IMR-90 (cell line): ENCODE measurements at regions not wholly inside any gene's neighbourhood (a gene's known extent, or its start where the extent isn't known, plus 50 kb on each side); places are given as distances from the start of the nearest gene placed in this dataset.

ENCODE experiments used
- ATAC-seq: fragments of 200-7000 bp; cut with Tn5 transposase; 2 replicates; pipeline ENCODE4 v1.9.1; 2020; ENCODE audit warnings: low read depth, mild to moderate bottlenecking, moderate library complexity
- BruUV-seq: library from RNA; stranded (reverse); fragments of 400-500 nt; replicated peaks from 2 replicates; lab custom pipeline; 2021; lab: Mats Ljungman, UMichigan
- CTCF ChIA-PET: fragments of 300-600 bp; formaldehyde crosslinking; extraction: SDS; loops from one replicate; lab custom pipeline; 2021; ENCODE audit warnings: antibody characterized with exemption; lab: Yijun Ruan, JAX
- POLR2A ChIA-PET: fragments of 300-600 bp; sonication (Branson Sonifier 250); formaldehyde crosslinking; loops from one replicate; lab custom pipeline; 2022; ENCODE audit warnings: antibody characterized with exemption; ENCODE audit not compliant: unreplicated experiment; lab: Charles Lee
- DNase-seq: peaks from one replicate; pipeline ENCODE4 v3.0.0; 2013
- H2AFZ ChIP-seq: replicated peaks from 2 replicates; pipeline ENCODE3; 2013; ENCODE audit warnings: low read length, mild to moderate bottlenecking; ENCODE audit not compliant: poor library complexity
- H2AK5ac ChIP-seq: 2 replicates; pipeline ENCODE4 v1.6.1; 2013; ENCODE audit warnings: low read depth, low read length, inconsistent platforms
- H2AK9ac ChIP-seq: replicated peaks from 2 replicates; pipeline ENCODE3; 2013; ENCODE audit warnings: mild to moderate bottlenecking, low read depth, low read length, moderate library complexity; ENCODE audit not compliant: poor library complexity
- H2BK120ac ChIP-seq: 2 replicates; pipeline ENCODE4 v1.6.1; 2013; ENCODE audit warnings: low read depth, low read length, inconsistent platforms
- H2BK15ac ChIP-seq: 3 replicates; pipeline ENCODE4 v1.6.1; 2013; ENCODE audit warnings: low read depth, low read length, inconsistent platforms
- H2BK20ac ChIP-seq: 2 replicates; pipeline ENCODE4 v1.6.1; 2013; ENCODE audit warnings: low read depth, mild to moderate bottlenecking, inconsistent platforms, low read length, moderate library complexity
- H2BK5ac ChIP-seq: 2 replicates; pipeline ENCODE4 v1.6.1; 2013; ENCODE audit warnings: mild to moderate bottlenecking, low read depth, low read length, inconsistent platforms; ENCODE audit not compliant: poor library complexity, severe bottlenecking
- H3K14ac ChIP-seq: replicated peaks from 2 replicates; pipeline ENCODE4 v1.6.1; 2013; ENCODE audit warnings: low read depth, low read length, inconsistent platforms
- H3K18ac ChIP-seq: 2 replicates; pipeline ENCODE4 v1.6.1; 2013; ENCODE audit warnings: low read depth, low read length, control low read depth
- H3K23ac ChIP-seq: 2 replicates; pipeline ENCODE4 v1.6.1; 2013; ENCODE audit warnings: low read depth, low read length, inconsistent platforms
- H3K27ac ChIP-seq: 2 replicates; pipeline ENCODE4 v1.5.1; 2013; ENCODE audit warnings: mild to moderate bottlenecking, control low read depth, low read length; ENCODE audit not compliant: insufficient read depth
- H3K27me3 ChIP-seq: 2 replicates; pipeline ENCODE4 v1.6.1; 2013; ENCODE audit warnings: low read length; ENCODE audit not compliant: control insufficient read depth, insufficient read depth
- H3K36me3 ChIP-seq: 2 replicates; pipeline ENCODE4 v1.6.1; 2013; ENCODE audit warnings: low read length, mixed read lengths; ENCODE audit not compliant: control insufficient read depth, insufficient read depth
- H3K4ac ChIP-seq: 2 replicates; pipeline ENCODE4 v1.6.1; 2013; ENCODE audit warnings: low read depth, low read length, inconsistent platforms
- H3K4me1 ChIP-seq: 2 replicates; pipeline ENCODE4 v1.6.1; 2013; ENCODE audit warnings: low read length, mixed read lengths; ENCODE audit not compliant: control insufficient read depth, insufficient read depth
- H3K4me2 ChIP-seq: 2 replicates; pipeline ENCODE4 v1.6.1; 2013; ENCODE audit warnings: low read depth, mild to moderate bottlenecking, control low read depth, low read length, moderate library complexity
- H3K4me3 ChIP-seq: 2 replicates; pipeline ENCODE4 v1.5.1; 2013; ENCODE audit warnings: low read depth, mild to moderate bottlenecking, control low read depth, low read length, moderate library complexity; ENCODE audit not compliant: insufficient read depth
- H3K56ac ChIP-seq: 2 replicates; pipeline ENCODE4 v1.6.1; 2013; ENCODE audit warnings: low read length, inconsistent platforms; ENCODE audit not compliant: insufficient read depth; ENCODE audit errors: extremely low read depth
- H3K79me1 ChIP-seq, 2 experiments: 2 replicates each; pipeline ENCODE4 v1.6.1; 2013; ENCODE audit warnings: low read length in 2 of 2, inconsistent platforms in 1 of 2, low read depth in 1 of 2
- H3K9ac ChIP-seq: 2 replicates; pipeline ENCODE4 v1.6.1; 2013; ENCODE audit warnings: low read depth, low read length, control low read depth
- H3K9me1 ChIP-seq: 2 replicates; pipeline ENCODE4 v1.6.1; 2013; ENCODE audit warnings: low read length, inconsistent platforms; ENCODE audit not compliant: insufficient read depth
- H3K9me3 ChIP-seq: 2 replicates; pipeline ENCODE4 v1.6.1; 2013; ENCODE audit warnings: low read length; ENCODE audit not compliant: control insufficient read depth, insufficient read depth
- H4K20me1 ChIP-seq: 2 replicates; pipeline ENCODE4 v1.6.1; 2013; ENCODE audit warnings: low read length, inconsistent platforms; ENCODE audit not compliant: insufficient read depth
- H4K5ac ChIP-seq: 2 replicates; pipeline ENCODE4 v1.6.1; 2013; ENCODE audit warnings: mild to moderate bottlenecking, low read depth, low read length, control low read depth
- H4K8ac ChIP-seq, 2 experiments: 2 replicates each; pipeline ENCODE4 v1.6.1; 2013; ENCODE audit warnings: low read depth in 2 of 2, low read length in 2 of 2, control low read depth in 1 of 2, inconsistent platforms in 1 of 2
- H4K91ac ChIP-seq: 2 replicates; pipeline ENCODE4 v1.6.1; 2013; ENCODE audit warnings: low read depth, low read length, inconsistent platforms; ENCODE audit not compliant: insufficient read depth
- CHD1 ChIP-seq: IDR thresholded peaks from 2 replicates; pipeline ENCODE4 v1.6.1; 2012; ENCODE audit warnings: low read depth, low read length, improper control_type of control experiment
- MAFK ChIP-seq: IDR thresholded peaks from 2 replicates; pipeline ENCODE4 v1.6.1; 2012; ENCODE audit warnings: low read depth, low read length, improper control_type of control experiment
- NFE2L2 ChIP-seq: fragments of 150-350 bp; IDR thresholded peaks from 2 replicates; pipeline ENCODE4 v1.6.1; 2016; ENCODE audit warnings: low read depth, mild to moderate bottlenecking, low read length
- SMC3 ChIP-seq: fragments of 150-350 bp; IDR thresholded peaks from 2 replicates; pipeline ENCODE4 v1.6.1; 2016; ENCODE audit warnings: low read depth, mild to moderate bottlenecking, antibody characterized with exemption, low read length, moderate library complexity
- USF2 ChIP-seq: fragments of 150-350 bp; IDR thresholded peaks from 2 replicates; pipeline ENCODE4 v1.6.1; 2017; ENCODE audit warnings: mild to moderate bottlenecking, antibody characterized with exemption, low read length, low read depth
- WGBS, 2 experiments: methylation state at CpG; one replicate each; pipeline versions ENCODE4 v1.1.5 to v1.1.7; 2013; ENCODE audit warnings: missing lambda C conversion rate in 2 of 2; ENCODE audit not compliant: insufficient read length in 1 of 2; ENCODE audit errors: extremely low coverage in 2 of 2; 5-methylcytosine and 5-hydroxymethylcytosine counted together
- dilution Hi-C: fragments of 300-500 bp; cut with HindIII; formaldehyde crosslinking; loops from one replicate; pipeline ENCODE4 v1.14.3; 2018; ENCODE audit warnings: low sequenced_read_pairs; ENCODE audit not compliant: unreplicated experiment
- in situ Hi-C: fragments of 300-500 bp; cut with MboI; formaldehyde crosslinking; loops from 3 replicates; pipeline ENCODE4 v1.14.3; 2019; ENCODE audit warnings: low sequenced_read_pairs, inconsistent platforms, mixed read lengths
- intact Hi-C: fragments of 100-400 bp; cut with micrococcal nuclease; formaldehyde crosslinking; loops from 2 replicates; pipeline ENCODE4 v1.10.0; 2022
- TF ChIP-seq, protein P1 (sequence below): fragments of 150-350 bp; IDR thresholded peaks from 2 replicates; pipeline ENCODE4 v1.6.1; 2016; ENCODE audit warnings: low read depth, mild to moderate bottlenecking, low read length, moderate library complexity, borderline replicate concordance

DNA sequence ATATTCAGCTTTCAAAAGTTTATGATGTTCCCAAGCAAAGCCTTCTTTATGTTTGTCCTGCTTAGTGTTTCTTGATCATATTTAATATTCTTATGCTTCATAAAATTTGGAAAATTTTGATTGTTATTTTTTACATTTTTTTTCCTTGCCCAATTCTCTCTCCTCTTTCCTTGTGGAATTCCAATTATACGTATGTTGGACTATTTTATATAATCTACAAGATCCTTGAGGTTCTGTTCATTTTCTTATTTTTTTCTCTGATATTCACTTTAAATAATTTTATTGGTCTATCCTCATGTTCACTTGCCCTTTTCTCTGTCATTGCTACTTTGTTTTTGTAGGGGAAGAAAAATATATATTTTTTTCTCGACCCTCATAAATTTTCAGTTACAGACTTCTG, 167.7 kb downstream of the DYRK2 start:
- Histone ChIP-seq H4K8ac (no peak overlapping the region), H3K23ac (no peak overlapping the region), H4K91ac (no peak overlapping the region), H2AK9ac (no peak overlapping the region), H4K5ac (no peak overlapping the region), H2BK15ac (no peak overlapping the region), H3K9me1 (no peaks in the 10 kb centered on the region), H3K79me1 (no peaks in the 10 kb centered on the region), H3K9me3 (peaks cover 9% of the 10 kb centered on the region), H2BK120ac (no peak overlapping the region), H2BK20ac (no peak overlapping the region), H2AK5ac (no peak overlapping the region), H3K4me3 (no peak overlapping the region), H2BK5ac (no peak overlapping the region), H3K56ac (no peak overlapping the region), H3K27me3 (no peaks in the 10 kb centered on the region), H2AFZ (no peak overlapping the region), H3K4me1 (no peaks in the 10 kb centered on the region), H4K20me1 (no peaks in the 10 kb centered on the region), H3K4ac (no peak overlapping the region), H3K4me2 (no peak overlapping the region), H3K27ac (no peak overlapping the region), H3K14ac (no peak overlapping the region), H3K9ac (no peak overlapping the region), H3K36me3 (no peaks in the 10 kb centered on the region), H3K18ac (no peak overlapping the region)
- WGBS, 2 experiments: no CpG with 5 or more reads among the region's 2 CpGs
- intact Hi-C loops: no loop called here
- ChIA-PET CTCF (no interaction called here), POLR2A (no interaction called here)
- ATAC-seq (no peak), DNase-seq (no peak)
- dilution Hi-C loops: no loop called here
- in situ Hi-C loops: no loop called here
- BruUV-seq: no TSS peak
- no peak for TF ChIP-seq SMC3
- TF ChIP-seq NFE2L2: no peak
- no peak for TF ChIP-seq USF2
- no peak for TF ChIP-seq MAFK
- TF ChIP-seq, protein P1, sequence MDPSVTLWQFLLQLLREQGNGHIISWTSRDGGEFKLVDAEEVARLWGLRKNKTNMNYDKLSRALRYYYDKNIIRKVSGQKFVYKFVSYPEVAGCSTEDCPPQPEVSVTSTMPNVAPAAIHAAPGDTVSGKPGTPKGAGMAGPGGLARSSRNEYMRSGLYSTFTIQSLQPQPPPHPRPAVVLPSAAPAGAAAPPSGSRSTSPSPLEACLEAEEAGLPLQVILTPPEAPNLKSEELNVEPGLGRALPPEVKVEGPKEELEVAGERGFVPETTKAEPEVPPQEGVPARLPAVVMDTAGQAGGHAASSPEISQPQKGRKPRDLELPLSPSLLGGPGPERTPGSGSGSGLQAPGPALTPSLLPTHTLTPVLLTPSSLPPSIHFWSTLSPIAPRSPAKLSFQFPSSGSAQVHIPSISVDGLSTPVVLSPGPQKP: no peak
- no peak for TF ChIP-seq CHD1
